ENCODE measurements at regions not wholly inside any gene's neighbourhood (a gene's known extent, or its start where the extent isn't known, plus 50 kb on each side); places are given as distances from the start of the nearest gene placed in this dataset.

DNA sequence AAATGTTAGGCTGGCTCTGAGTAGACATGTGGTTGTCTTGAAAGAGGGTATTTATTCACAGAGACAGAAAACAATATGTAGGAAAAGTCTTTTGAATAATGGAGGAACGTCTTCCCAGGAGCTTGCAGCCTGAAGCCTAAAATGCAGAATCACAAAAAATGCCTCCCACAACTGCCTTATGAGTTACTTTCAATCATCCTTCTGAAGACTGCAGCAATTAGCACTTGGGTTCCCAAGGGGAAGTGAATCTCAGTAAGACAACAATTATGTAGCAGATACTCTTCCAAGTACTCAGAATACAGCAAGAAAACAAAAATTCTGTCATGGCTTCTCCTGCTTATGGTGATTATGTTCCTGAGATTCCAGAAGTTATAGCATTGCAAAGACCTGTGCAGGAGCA is 166.6 kb upstream of the TBL1X start:
- TF ChIP-seq POLR2A (IDR thresholded peaks at IDR 0.05) = no peak
- TF ChIP-seq, protein P1, sequence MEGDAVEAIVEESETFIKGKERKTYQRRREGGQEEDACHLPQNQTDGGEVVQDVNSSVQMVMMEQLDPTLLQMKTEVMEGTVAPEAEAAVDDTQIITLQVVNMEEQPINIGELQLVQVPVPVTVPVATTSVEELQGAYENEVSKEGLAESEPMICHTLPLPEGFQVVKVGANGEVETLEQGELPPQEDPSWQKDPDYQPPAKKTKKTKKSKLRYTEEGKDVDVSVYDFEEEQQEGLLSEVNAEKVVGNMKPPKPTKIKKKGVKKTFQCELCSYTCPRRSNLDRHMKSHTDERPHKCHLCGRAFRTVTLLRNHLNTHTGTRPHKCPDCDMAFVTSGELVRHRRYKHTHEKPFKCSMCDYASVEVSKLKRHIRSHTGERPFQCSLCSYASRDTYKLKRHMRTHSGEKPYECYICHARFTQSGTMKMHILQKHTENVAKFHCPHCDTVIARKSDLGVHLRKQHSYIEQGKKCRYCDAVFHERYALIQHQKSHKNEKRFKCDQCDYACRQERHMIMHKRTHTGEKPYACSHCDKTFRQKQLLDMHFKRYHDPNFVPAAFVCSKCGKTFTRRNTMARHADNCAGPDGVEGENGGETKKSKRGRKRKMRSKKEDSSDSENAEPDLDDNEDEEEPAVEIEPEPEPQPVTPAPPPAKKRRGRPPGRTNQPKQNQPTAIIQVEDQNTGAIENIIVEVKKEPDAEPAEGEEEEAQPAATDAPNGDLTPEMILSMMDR (IDR thresholded peaks at IDR 0.05) = no peak

Data from adrenal gland (tissue), 5 donors.